ENCODE measurements at regions not wholly inside any gene's neighbourhood (a gene's known extent, or its start where the extent isn't known, plus 50 kb on each side); places are given as distances from the start of the nearest gene placed in this dataset.

DNA sequence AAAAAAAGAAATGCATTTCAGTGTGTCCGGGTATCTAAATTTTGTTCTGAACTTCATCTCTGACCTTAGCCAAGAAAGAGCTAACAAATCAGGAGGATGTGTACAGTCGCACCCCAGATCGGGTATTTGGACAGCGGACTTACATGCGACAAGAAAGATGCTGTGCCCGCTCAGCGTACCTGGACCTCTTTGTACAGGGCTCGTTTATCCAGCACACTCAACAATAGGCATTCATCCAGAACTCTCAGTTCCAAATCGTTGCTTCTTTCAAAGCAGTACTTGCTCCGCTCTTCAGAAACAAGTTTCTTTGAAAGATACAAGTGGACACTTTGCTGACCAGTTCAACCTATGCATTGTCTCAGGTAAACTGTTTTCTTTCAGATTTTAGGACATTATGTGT, 191.7 kb downstream of the LY86 start:
- POLR2A ChIA-PET: no interaction called here
- Histone ChIP-seq H3K4me3 (replicated peaks in 1 of 3; ENCODE audit: insufficient read depth in 1 of 3, low read depth in 1 of 3, low read length in 3 of 3) (no peak overlapping the region), H3K27ac (ENCODE audit: insufficient read depth, low read depth, low read length) (no peak overlapping the region), H3K4me2 (ENCODE audit: insufficient read depth, low read length) (no peak overlapping the region), H3K9ac (replicated peaks; ENCODE audit: extremely low read depth, insufficient read depth, low read length) (no peak overlapping the region), H3K27me3 (ENCODE audit: control insufficient read depth in 2 of 2, insufficient read depth in 2 of 2, low read length in 2 of 2) (peaks cover 3 to 10% of the 10 kb centered on the region in 2 experiments), H3K9me3 (replicated peaks; ENCODE audit: control insufficient read depth, insufficient read depth, low read length) (no peaks in the 10 kb centered on the region), H4K20me1 (replicated peaks; ENCODE audit: control insufficient read depth, extremely low read depth, insufficient read depth, low read length) (no peaks in the 10 kb centered on the region), H3K79me2 (ENCODE audit: control insufficient read depth, insufficient read depth, low read length) (no peaks in the 10 kb centered on the region), H3K4me1 (ENCODE audit: control insufficient read depth, extremely low read depth, insufficient read depth, low read length) (no peaks in the 10 kb centered on the region), H2AFZ (ENCODE audit: low read depth, low read length) (no peak overlapping the region), H3K36me3 (ENCODE audit: control insufficient read depth in 2 of 2, extremely low read depth in 1 of 2, insufficient read depth in 2 of 2, low read length in 2 of 2) (no peaks in the 10 kb centered on the region), H3K9me1 (replicated peaks; ENCODE audit: control insufficient read depth, extremely low read depth, insufficient read depth, low read length) (no peaks in the 10 kb centered on the region)
- no TSS peak for BruUV-seq (replicated peaks)
- dilution Hi-C loops (cut with MboI; ENCODE audit: extremely low pct_ligation_motif_present, low sequenced_read_pairs): no loop called here
- DNase-seq (ENCODE audit: low read depth, low spot score) (no peak), FAIRE-seq (no peak)
- CTCF ChIA-PET: interaction anchor here (1.1 to 1.2 kb wide), 2 partner anchors 10 to 21 kb away, joined by 4 read pairs; no protein-coding TSS in a partner anchor
- intact Hi-C loops (cut with micrococcal nuclease): no loop called here
- TF ChIP-seq JUN (IDR thresholded peaks at IDR 0.05; ENCODE audit: borderline replicate concordance, insufficient read depth, insufficient read length, low read depth) (no peak), GATA2 (IDR thresholded peaks at IDR 0.05; ENCODE audit: insufficient read depth, insufficient read length, low read depth, low read length) (no peak), POLR2AphosphoS5 (IDR thresholded peaks at IDR 0.05; ENCODE audit: insufficient read depth, low read depth, low read length) (no peak), MYC (IDR thresholded peaks at IDR 0.05; ENCODE audit: low read depth, low read length) (no peak), EZH2 (IDR thresholded peaks at IDR 0.05; ENCODE audit: borderline replicate concordance, low read depth, low read length, severe bottlenecking) (no peak), FOS (IDR thresholded peaks at IDR 0.05; ENCODE audit: borderline replicate concordance, insufficient read depth, low read length) (no peak), POLR2A (IDR thresholded peaks at IDR 0.05; ENCODE audit: low read depth, low read length) (no peak)
- TF ChIP-seq, protein P1, sequence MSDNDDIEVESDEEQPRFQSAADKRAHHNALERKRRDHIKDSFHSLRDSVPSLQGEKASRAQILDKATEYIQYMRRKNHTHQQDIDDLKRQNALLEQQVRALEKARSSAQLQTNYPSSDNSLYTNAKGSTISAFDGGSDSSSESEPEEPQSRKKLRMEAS (IDR thresholded peaks at IDR 0.05; ENCODE audit: insufficient read depth, insufficient read length): no peak
- TF ChIP-seq, protein P2, sequence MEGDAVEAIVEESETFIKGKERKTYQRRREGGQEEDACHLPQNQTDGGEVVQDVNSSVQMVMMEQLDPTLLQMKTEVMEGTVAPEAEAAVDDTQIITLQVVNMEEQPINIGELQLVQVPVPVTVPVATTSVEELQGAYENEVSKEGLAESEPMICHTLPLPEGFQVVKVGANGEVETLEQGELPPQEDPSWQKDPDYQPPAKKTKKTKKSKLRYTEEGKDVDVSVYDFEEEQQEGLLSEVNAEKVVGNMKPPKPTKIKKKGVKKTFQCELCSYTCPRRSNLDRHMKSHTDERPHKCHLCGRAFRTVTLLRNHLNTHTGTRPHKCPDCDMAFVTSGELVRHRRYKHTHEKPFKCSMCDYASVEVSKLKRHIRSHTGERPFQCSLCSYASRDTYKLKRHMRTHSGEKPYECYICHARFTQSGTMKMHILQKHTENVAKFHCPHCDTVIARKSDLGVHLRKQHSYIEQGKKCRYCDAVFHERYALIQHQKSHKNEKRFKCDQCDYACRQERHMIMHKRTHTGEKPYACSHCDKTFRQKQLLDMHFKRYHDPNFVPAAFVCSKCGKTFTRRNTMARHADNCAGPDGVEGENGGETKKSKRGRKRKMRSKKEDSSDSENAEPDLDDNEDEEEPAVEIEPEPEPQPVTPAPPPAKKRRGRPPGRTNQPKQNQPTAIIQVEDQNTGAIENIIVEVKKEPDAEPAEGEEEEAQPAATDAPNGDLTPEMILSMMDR (IDR thresholded peaks at IDR 0.05; ENCODE audit: extremely low read depth in 1 of 2, insufficient read depth in 1 of 2, low read depth in 1 of 2, low read length in 2 of 2): no peak
